MCF 10A (cell line): ENCODE measurements at regions not wholly inside any gene's neighbourhood (a gene's known extent, or its start where the extent isn't known, plus 50 kb on each side); places are given as distances from the start of the nearest gene placed in this dataset.
A peak's percentile ranks its signal among the peaks of the same experiment; 100 is the strongest.

ENCODE experiments used
- BruUV-seq: library from RNA; stranded (reverse); fragments of 400-500 nt; replicated peaks from 2 replicates; lab custom pipeline; 2021; lab: Mats Ljungman, UMichigan
- CTCF ChIA-PET: fragments of 300-600 bp; sonication (Branson Sonifier 250); formaldehyde crosslinking; extraction: SDS; loops from one replicate; lab custom pipeline; 2021; ENCODE audit warnings: antibody characterized with exemption, inconsistent platforms; lab: Yijun Ruan, JAX
- POLR2A ChIA-PET: fragments of 300-600, 350-650 bp; sonication (Branson Sonifier 250); formaldehyde crosslinking; extraction: SDS; loops from one replicate; lab custom pipeline; 2020; ENCODE audit warnings: antibody characterized with exemption, inconsistent platforms; lab: Yijun Ruan, JAX
- DNase-seq: peaks from one replicate; pipeline ENCODE4 v3.0.0-alpha.2; 2018; ENCODE audit not compliant: unreplicated experiment
- H3K27ac Mint-ChIP-seq: one replicate; pipeline ENCODE4 v1.8.0; 2022; ENCODE audit warnings: mild to moderate bottlenecking, low read depth, mixed read lengths; ENCODE audit not compliant: unreplicated experiment
- H3K27me3 Mint-ChIP-seq: one replicate; pipeline ENCODE4 v1.8.0; 2022; ENCODE audit warnings: mixed read lengths; ENCODE audit not compliant: insufficient read depth, unreplicated experiment
- H3K36me3 Mint-ChIP-seq: one replicate; pipeline ENCODE4 v1.8.0; 2022; ENCODE audit warnings: mild to moderate bottlenecking, moderate library complexity, mixed read lengths; ENCODE audit not compliant: insufficient read depth, unreplicated experiment
- H3K4me1 Mint-ChIP-seq: one replicate; pipeline ENCODE4 v1.8.0; 2022; ENCODE audit warnings: mixed read lengths; ENCODE audit not compliant: insufficient read depth, unreplicated experiment
- H3K4me3 Mint-ChIP-seq: one replicate; pipeline ENCODE4 v1.8.0; 2022; ENCODE audit warnings: mild to moderate bottlenecking, moderate library complexity, mixed read lengths; ENCODE audit not compliant: unreplicated experiment
- H3K9me3 Mint-ChIP-seq: one replicate; pipeline ENCODE4 v1.8.0; 2022; ENCODE audit warnings: mixed read lengths; ENCODE audit not compliant: unreplicated experiment
- CTCF ChIP-seq: fragments of 200-600 bp; IDR thresholded peaks from one replicate; pipeline ENCODE4 v1.8.0; 2022; ENCODE audit warnings: antibody characterized with exemption, mild to moderate bottlenecking; ENCODE audit not compliant: unreplicated experiment
- intact Hi-C: fragments of 100-400 bp; cut with micrococcal nuclease; formaldehyde crosslinking; loops from 2 replicates; pipeline ENCODE4 v1.14.1; 2022

DNA sequence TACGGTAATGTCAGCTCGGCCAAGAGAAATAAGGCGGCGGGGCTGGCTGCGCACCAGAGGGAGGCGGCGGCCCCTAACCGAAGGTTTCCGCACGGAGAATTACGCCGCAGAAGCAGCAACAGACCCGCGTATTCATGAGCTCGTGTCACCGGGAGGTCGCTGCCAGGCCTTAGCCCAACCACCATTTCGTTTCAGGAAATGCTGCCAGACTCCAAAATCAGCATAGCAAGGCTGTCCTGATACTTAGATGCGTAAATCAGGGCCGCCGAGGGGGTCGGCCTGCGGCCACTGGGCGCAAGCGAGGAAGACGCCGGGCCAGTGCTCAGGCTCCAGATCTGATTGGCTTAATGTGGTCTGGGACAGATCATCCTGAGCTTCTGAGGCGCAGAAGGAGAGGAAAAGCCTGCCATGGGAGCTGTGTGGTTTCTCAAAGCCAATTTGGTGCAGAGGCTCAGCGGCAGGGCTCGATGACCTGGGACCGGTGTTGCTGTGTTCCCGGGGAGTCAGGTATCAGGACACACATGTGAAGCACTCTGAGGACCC lies 247.9 kb downstream of the BAMBI start:
- Mint-ChIP-seq H3K4me3 (no peak overlapping the region), H3K27me3 (no peaks in the 10 kb centered on the region), H3K4me1 (peaks cover 6% of the 10 kb centered on the region), H3K36me3 (no peaks in the 10 kb centered on the region), H3K9me3 (peaks cover 8% of the 10 kb centered on the region), H3K27ac (no peak overlapping the region)
- BruUV-seq: no TSS peak
- intact Hi-C loops: no loop called here
- DNase-seq: no peak
- no peak for TF ChIP-seq CTCF
- POLR2A ChIA-PET: no interaction called here
- CTCF ChIA-PET: interaction anchor here (0.5 kb wide), 1 partner anchor 43 kb away, joined by 3 read pairs; no protein-coding TSS in a partner anchor

GRCh38 chr10:28926932-28927331 lies 249.6 kb downstream of the BAMBI start:
- H3K4me1 Mint-ChIP-seq: peaks cover 6% of the 10 kb centered on the region
- intact Hi-C loops: no loop called here
- ChIA-PET CTCF (no interaction called here), POLR2A (interaction anchor here (0.6 kb wide), 1 partner anchor 104 kb away, joined by 5 read pairs; no protein-coding TSS in a partner anchor)
- no peaks in the 10 kb centered on the region for H3K36me3 Mint-ChIP-seq
- TF ChIP-seq CTCF: no peak
- BruUV-seq: no TSS peak
- H3K4me3 Mint-ChIP-seq: no peak overlapping the region
- H3K27me3 Mint-ChIP-seq: no peaks in the 10 kb centered on the region
- no peak overlapping the region for H3K27ac Mint-ChIP-seq
- no peak for DNase-seq
- H3K9me3 Mint-ChIP-seq: peaks cover 8% of the 10 kb centered on the region

DNA sequence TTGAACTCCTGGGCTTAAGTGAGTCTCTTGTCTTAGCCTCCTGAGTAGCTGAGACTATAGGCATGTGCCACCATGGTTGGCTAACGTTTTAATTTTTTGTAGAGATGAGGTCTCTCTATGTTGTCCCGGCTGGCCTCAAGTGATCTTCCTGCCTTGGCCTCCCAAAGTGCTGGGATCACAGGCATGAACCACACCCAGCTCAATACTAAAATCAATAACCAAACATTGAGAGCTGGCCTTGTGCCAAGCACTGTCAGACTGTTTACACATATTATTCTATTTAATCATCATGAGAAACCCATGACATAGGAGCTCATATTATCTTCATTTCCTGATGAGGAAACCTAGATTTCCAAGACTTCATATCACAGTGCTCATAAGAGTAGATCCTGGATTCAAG lies 251.2 kb downstream of the BAMBI start:
- Mint-ChIP-seq H3K36me3 (no peaks in the 10 kb centered on the region), H3K4me3 (no peak overlapping the region), H3K27ac (no peak overlapping the region), H3K9me3 (no peaks in the 10 kb centered on the region), H3K4me1 (peaks cover 6% of the 10 kb centered on the region), H3K27me3 (no peaks in the 10 kb centered on the region)
- no TSS peak for BruUV-seq
- no peak for TF ChIP-seq CTCF
- POLR2A ChIA-PET: no interaction called here
- CTCF ChIA-PET: no interaction called here
- peak; percentile 9 for DNase-seq
- intact Hi-C loops: no loop called here

DNA sequence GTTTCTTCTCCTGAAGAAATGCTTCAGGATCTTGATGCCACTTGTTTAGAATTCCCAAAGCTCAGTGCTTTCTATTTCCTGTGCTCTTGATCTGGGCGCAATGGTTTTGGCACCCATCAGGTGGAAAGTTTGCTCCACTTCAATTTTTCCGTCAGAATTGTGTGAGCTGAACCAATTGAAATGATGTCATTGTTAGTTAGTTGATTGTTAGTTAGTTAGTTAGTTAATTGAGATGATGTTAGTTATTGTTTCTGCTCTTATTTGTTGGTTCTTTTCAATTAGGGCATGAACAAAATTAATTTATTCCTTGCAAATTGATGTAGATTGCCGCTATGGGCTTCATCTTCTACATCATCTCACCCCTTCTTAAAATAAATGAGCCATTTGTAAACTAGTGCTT lies 252.6 kb downstream of the BAMBI start:
- Mint-ChIP-seq H3K4me3 (no peak overlapping the region), H3K36me3 (no peaks in the 10 kb centered on the region), H3K4me1 (peaks cover 6% of the 10 kb centered on the region), H3K9me3 (no peaks in the 10 kb centered on the region), H3K27ac (no peak overlapping the region), H3K27me3 (no peaks in the 10 kb centered on the region)
- BruUV-seq: no TSS peak
- intact Hi-C loops: no loop called here
- CTCF ChIA-PET: no interaction called here
- DNase-seq: no peak
- TF ChIP-seq CTCF: no peak
- POLR2A ChIA-PET: no interaction called here
